HG03469 (cell line): ENCODE measurements at regions not wholly inside any gene's neighbourhood (a gene's known extent, or its start where the extent isn't known, plus 50 kb on each side); places are given as distances from the start of the nearest gene placed in this dataset.

Experiments used
- ATAC-seq: cut with Tn5 transposase; IDR thresholded peaks from one replicate; pipeline ENCODE4 v1.9.1; 2021; ENCODE audit warnings: mild to moderate bottlenecking, moderate library complexity, moderate number of reproducible peaks; ENCODE audit not compliant: unreplicated experiment

GRCh38 chr7:16975712-16976111, 93.9 kb upstream of the AGR3 start:
- ATAC-seq: peak; percentile 87

GRCh38 chr7:16978358-16979244, 96.8 kb upstream of the AGR3 start:
- no peak for ATAC-seq

GRCh38 chr7:16980539-16980938, 98.8 kb upstream of the AGR3 start:
- ATAC-seq: no peak

GRCh38 chr7:16982640-16983350, 101.0 kb upstream of the AGR3 start:
- no peak for ATAC-seq

- no peak for ATAC-seq
These were observed 102.6 kb upstream of the AGR3 start for GRCh38 chr7:16984375-16984774.

- ATAC-seq: no peak
These were observed 103.8 kb upstream of the AGR3 start for GRCh38 chr7:16985621-16986020.

- ATAC-seq: no peak
These were observed 105.0 kb upstream of the AGR3 start for GRCh38 chr7:16986755-16987154.

- no peak for ATAC-seq
These were observed 108.1 kb upstream of the AGR3 start for GRCh38 chr7:16989811-16990413.

GRCh38 chr7:16991551-16991950, 109.8 kb upstream of the AGR3 start:
- no peak for ATAC-seq

- ATAC-seq: no peak
These were observed 111.8 kb upstream of the AGR3 start for GRCh38 chr7:16993543-16993942.

DNA sequence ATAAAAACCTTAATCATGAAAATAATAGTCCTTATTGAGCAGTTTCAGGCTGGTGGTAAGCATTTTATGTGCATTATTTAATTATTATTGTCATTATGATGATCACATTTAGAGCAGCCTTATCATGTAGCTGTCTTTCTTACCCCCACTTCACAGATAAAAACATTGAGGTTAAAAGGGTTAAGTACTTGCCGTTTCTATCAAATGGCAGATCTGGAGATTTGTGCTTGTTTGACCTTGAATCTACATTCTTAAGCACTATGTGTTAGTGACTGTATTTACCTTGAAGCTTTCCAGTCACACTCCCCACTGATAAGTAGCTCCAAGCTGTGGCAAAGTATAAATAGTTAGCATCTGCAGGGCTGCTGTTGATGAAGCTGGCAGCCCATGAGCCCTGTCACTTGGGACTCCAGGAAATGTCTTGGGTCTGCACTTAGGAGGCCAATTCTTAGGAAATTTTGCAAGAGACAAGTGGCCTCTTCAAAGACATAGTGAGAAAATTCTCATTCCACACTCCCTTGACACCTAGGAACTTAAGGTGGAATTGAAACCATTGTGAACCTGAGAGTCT, 116.8 kb upstream of the AGR3 start:
- no peak for ATAC-seq

DNA sequence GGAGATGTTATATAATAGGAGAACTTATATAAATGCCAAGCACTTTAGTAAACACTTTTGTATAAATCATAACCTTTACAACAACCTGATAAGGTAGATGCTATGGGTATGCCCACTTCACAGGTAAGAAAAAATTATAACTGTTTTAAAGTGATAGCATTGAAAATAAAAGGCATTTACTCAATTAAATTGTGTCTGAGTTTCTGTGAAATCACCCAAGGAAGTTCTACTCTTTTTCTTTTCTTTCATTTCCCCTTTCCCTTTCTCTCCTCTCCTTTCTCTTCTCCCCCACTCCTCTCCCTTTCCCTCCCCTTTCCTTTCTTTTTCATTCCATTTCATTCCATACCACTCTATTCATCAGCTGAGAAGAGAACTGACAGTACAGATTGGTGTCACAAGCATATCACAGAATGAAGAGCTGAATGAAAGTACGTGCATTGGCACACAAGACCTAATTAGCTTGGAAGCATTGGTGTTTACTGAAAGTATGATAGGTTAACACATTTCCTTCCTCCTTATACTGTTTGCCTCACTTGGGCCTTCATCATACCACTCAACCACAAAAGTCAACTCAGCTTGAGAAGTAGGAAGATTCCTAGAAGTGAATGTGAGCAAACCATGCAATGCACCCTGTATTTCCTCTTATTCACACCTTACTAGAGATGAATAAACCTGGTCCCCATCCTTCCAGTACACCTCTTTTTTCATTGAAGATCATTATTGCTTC, 117.9 kb upstream of the AGR3 start:
- no peak for ATAC-seq

DNA sequence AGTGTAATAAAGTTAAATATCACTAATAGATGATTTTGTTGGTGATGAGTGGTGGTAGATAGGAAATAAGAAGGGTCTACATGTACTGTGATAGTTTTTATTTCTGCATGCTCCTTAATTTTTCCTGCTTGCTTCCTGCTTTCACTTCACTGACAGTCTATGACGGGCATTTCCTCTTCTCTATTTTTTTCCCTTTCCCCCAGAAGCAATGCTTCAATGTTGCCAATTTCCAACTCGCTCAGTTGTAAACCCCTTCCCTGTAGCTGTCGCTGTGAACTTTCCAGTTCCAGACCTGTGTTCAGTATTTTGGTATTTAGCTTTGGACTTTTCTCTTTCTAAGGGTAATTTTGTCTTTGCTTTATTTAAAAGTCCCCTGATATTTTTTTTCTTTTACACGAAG, 123.5 kb upstream of the AGR3 start:
- ATAC-seq: no peak

DNA sequence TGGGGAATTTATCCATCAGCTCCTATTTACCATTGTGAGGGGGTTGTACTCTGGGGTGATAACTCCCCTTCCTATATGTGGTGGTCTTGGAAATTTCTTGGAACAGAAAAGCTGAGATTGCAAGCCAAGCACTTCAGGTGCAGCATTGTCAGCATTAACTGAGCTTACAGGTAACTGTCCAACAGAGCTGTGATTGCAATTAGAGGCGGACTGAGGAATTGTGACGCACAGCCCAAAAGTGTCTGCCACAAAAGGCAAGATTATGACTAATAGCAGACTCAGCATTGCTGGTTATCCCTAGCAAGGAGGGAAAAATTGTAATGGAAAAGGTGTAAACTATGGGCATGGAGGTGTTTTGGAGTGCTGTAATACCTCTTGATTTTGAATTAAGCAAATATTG, 126.1 kb upstream of the AGR3 start:
- ATAC-seq: no peak

DNA sequence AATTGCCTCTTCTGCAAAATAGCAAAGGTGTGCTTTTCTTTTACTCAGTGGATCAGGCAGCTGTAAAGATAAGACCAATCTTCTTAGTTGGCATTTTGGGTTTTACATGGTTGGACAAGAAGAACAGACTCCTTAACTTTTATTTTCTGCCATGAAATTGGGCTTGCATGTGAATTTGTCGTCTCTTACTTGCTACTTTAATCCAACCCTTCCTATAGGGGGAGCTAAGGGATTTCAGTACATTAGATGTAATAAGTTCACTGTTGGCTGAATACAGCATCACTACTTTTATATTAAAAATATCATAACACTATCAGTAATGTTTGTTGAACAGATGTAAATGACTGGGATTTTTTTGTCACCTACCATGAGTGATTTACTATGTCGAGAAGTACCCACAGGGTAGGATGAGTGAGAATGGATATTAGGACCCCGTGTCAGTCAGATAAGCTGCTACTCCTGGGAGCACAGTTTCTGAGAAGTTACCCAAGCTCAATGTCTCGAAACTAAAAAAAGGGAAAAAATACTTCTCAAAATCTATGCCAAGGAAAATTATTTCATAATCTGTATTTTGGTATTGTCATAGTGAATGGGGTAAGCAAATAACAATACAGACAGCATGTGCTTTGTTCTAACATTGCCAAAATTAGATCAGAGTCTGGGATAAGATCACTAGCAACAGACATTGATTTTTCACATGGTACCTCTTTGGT, 127.4 kb upstream of the AGR3 start:
- ATAC-seq: no peak

- ATAC-seq: no peak
These were observed 128.2 kb upstream of the AGR3 start for GRCh38 chr7:17009933-17010332.

DNA sequence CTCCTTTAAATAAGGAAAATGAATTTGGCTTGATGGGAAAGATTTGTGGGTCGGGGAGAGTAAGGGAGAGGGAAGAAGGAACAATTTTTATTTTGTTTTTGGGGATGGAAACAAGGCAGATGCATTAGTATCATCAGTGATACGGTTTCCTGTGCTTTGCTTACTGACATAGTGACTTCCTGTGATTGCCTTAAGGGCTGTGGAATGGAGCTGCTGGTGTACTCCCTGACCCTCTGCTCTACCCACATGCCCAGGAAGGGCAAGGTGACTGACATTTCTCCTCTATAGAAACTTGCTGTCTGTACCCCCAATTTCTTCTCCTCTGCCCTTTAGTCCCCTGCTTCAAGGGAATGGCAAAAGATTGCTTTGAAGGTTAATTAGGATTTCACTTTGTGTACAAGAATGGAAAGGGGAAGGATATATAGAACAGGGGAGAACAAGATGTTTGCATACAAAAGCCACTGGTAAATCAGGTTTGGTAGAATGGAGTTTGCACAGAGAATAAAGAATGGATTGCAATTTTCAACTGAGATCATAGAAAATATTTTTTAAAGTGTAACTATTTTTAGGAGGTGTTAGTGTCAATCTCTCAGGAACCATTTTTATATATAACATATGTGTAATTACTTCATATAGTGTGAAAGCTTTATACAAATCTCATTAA, 129.0 kb upstream of the AGR3 start:
- no peak for ATAC-seq

- no peak for ATAC-seq
These were observed 131.4 kb upstream of the AGR3 start for GRCh38 chr7:17013204-17013603.

GRCh38 chr7:17014686-17015085, 132.9 kb upstream of the AGR3 start:
- ATAC-seq: no peak

GRCh38 chr7:17015598-17016031, 133.8 kb upstream of the AGR3 start:
- ATAC-seq: no peak
